LHCN-M2 (cell line): ENCODE measurements at regions not wholly inside any gene's neighbourhood (a gene's known extent, or its start where the extent isn't known, plus 50 kb on each side); places are given as distances from the start of the nearest gene placed in this dataset.
A peak's percentile ranks its signal among the peaks of the same experiment; 100 is the strongest.

Source experiments
- DNase-seq: peaks from one replicate; pipeline ENCODE4 v3.0.0-alpha.2; 2012; ENCODE audit warnings: low read depth

DNA sequence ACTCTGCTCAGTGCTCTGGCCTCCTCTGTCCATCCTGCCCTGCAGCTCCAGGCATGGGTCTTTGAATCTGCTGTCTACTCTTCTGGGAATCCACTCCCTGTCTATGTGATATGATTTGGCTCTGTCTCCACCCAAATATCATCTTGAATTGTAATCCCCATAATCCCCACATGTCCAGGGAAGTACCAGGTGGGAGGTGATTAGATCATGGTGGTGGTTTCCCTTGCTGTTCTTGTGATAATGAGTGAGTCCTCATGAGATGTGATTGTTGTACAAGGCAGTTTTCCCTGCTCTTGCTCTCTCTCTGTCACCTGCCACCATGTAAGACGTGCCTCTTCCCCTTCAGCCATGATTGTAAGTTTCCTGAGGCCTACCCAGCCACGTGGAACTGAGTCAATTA is 881.8 kb upstream of the ID2 start:
- DNase-seq = no peak

DNA sequence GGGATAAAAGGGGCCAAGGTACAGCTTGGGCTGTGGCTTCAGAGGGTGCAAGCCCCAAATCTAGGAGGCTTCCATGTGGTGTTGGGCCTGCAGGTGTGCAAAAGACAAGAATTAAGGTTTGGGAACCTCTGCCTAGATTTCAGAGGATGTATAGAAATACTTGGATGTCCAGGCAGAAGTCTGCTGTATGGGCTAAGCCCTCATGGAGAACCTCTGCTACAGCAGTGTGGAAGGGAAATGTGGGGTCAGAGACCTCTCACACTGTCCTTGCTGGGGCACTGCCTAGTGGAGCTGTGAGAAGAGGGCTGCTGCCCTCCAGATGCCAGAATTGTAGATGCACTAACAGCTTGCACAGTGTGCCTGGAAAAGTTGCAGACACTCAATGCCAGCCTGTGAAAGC is 880.6 kb upstream of the ID2 start:
- no peak for DNase-seq

DNA sequence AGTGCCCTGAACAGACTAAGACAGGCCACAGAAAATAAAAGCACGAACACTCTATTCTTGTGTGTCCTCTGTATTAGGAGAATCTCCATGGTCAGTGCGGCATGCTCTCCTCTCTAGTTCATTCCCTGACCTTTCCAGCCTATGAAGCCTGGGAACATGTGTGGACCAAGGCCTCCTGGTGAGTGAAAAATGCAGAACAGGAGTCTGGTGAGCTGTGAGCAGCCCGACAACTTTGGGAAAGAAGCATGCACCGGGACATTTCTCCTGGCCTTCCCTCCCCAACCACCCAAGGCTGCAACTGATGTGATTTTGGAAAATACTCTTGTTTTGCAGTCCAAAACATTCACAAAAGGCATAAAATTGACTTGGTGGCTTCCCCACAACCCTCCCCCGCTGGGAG is 878.3 kb upstream of the ID2 start:
- DNase-seq = no peak

DNA sequence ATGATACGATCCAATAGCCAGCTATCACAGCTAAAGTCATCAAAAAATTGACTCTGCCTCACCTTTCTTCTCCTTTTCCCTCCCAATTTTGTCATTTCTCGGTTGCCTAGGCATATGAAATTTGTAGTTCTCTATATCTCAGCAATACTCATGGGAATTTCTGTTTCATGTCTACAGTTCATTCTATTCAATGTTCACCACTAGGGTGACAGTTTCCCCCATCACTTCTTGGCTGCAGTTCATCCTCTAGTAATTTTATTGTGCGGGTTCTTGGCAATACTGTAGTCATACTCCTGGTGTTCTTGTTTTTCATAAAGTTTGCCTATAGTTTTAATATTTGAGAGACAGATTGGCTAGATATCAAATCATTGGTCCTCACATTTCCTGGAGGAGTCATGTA is 872.2 kb upstream of the ID2 start:
- DNase-seq = no peak

DNA sequence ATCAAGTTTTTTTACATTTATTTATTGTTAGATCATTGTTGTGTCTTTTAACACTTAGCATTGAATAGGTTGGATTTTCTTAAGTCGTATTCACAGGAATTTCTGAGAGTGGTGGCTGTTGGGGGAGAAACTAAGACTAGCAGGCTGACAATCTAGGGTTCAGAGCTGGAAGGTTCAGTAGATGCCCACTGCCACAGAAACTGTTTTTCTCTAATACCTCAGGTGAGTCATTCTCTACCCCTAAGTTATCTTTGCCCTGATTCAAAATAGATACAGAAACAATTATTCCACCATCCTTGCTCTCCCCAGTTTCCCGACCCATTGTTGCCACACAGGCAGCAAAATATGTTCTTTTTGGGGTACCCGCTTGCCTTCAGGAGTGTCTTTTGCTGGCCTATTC is 870.8 kb upstream of the ID2 start:
- DNase-seq = no peak

DNA sequence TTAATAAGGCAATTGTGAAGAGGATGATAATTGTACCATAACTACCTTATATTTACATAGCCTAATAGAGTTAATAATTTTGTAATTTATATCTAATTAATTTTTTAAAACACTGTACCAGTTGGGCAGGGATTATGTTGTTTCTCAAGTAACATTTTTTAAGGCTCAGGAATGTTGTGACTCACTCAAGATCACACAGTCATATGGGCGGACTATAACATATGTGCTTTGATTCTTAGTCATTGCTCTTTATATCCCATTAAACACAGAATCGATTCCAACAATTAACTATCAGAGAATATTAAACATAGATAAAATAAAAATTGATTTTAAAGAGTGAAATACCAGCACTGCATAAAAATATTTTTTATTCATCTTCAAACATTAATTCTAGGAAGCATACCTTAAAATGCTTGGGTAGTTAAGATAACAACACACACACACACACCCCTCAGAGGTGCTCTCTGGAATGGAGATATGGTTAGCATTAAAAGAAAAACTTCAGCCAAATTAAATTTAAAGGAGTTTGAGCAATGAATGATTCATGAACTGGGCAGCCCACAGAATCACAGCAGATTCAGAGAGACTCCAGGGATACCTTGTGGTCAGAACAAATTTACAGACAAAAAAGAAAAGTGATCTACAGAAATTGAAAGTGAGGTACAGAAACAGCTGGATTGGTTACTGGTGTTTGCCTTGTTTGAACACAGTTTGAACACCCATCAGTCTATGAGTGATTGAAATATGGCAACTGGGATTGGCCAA is 869.4 kb upstream of the ID2 start:
- DNase-seq = peak; percentile 90

DNA sequence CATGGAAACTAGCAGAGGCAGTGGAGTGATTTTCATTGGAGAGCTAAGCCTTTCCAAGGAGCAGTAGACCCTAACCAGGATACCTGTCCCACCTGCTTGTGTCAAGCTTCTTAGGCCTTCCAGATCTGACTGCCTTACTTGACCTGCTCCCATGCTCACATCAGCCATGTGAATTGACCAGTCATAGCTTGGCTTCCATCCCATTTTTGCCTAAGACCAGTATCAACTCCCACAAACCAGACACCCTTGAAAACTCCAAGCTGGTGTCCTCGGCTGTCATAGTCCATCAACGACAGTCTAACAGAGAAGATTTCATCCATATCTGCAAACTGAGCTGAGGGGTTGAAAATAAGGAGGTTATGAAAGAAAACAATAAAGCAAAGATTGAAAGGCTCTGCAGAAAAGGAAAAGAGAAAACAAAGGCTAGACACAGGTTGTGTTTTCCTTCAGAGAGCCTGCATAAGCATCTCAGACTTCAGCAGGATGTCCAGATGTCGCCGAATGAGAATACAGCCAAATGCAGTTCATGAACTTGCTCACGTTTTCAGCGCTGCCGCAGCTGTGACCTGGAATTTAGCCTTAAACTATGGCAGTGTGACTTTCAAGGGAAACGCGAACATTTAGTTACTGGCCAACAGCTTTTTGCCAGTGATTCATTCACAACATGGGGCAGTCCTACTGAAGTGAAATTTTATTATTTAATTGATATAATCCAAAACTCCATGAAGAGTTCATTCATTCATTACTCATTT is 868.1 kb upstream of the ID2 start:
- DNase-seq = peak; percentile 20

DNA sequence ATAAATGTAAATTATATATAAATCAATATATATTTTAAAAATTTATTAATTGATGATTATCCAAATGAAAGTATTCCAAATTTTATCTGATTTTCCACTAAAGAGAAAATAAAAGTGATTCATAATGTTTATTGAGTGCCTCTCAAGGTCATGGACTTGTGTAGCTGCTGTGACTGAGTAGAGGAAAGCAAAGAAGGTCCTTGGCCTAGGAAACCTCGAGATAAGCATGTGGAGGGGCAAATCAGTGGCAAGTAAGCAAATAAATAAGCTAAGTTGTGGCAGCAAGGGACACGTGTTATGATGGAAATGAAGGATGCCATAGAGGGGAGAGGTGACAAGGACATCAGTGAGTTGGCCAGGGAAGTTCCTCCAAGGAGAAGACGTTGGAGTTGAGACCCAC is 866.1 kb upstream of the ID2 start:
- DNase-seq = no peak

DNA sequence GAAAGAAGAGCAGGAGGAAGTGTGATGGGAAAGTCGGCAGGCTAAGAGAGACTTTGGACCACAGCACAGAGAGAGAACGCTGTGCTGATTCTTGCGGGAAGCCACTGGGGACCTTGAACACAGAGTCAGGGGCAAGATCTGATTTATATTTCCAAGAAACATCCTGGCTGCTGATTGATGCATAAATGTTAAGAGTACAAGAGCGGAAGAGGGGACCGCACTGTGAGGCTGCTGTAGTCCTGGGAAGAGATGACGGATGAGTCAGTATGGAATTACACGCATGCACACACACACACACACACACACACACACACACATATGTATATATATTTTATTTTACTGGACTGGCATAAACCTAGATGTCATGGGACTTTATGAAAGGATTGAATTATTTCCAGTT is 865.6 kb upstream of the ID2 start:
- DNase-seq = no peak

DNA sequence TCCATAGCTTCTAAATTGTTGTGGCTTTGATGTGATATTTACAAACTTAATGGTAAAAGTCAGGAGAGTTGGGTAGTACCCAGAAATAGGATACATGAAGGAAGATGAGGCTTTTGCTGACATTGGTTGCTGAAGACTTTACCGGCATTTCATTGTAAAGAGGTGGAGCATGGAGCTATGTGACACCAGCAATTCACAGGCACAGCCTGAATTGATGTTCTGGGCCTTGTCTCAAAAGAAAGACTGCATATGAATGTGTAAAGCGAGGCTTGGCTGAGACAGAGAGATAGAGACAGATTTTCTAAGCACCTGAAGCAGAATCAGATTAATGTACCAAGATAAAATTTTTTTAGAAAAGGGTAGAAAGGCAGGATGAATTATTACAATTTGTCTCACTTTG is 864.9 kb upstream of the ID2 start:
- no peak for DNase-seq

DNA sequence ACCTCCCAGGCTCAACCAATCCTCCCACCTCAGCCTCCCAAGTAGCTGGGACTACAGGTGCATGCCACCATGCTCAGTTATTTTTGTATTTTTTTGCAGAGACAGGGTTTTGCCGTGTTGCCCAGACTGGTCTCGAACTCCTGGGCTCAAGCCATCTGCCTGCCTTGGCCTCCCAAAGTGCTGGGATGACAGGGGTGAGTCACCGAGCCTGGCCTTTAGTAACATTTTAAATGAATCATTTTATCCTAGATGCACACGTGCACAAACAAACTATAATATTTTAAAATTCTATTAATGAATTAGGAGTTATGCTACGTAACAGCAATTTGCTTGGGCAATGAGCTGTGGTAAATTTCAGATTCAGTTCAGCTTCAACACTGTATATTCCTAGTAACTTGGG is 862.5 kb upstream of the ID2 start:
- DNase-seq = peak; percentile 21

DNA sequence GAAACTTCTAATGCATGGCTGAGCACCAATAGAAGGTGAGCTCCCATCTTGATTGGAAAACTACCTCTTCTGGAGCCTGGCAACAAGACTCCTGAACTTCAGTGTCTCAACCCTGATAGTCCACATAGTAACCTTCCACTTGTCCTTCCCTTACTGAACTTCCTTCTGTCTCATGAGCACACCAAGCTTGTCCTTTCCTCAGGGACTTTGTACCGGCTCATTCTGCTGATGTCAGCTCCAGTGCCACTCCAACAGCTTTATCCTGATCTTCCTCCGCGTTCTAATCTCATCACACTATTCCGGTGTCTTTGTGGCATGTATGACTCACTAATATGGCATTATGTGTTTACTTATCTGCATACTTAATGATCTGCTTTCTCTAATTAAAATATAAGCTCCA is 862.0 kb upstream of the ID2 start:
- no peak for DNase-seq

DNA sequence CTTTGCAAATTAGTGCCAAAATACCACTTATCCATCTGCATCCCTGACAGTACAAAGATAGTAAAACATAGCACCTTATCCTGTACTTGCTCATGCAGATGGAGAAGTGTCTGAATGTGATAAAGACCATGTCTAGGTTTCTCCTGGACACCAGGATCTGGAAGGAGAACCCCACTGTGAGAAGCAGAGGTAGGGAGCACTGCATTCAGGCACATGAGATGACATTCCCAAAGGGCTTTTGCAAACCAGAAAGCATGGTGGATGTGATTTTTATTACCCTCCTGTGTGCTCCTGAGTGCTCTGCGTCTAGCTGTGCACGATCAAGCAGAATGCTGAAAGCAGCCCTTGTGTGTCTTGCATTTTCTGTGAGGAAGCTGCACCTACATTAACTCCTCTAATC is 857.6 kb upstream of the ID2 start:
- no peak for DNase-seq

DNA sequence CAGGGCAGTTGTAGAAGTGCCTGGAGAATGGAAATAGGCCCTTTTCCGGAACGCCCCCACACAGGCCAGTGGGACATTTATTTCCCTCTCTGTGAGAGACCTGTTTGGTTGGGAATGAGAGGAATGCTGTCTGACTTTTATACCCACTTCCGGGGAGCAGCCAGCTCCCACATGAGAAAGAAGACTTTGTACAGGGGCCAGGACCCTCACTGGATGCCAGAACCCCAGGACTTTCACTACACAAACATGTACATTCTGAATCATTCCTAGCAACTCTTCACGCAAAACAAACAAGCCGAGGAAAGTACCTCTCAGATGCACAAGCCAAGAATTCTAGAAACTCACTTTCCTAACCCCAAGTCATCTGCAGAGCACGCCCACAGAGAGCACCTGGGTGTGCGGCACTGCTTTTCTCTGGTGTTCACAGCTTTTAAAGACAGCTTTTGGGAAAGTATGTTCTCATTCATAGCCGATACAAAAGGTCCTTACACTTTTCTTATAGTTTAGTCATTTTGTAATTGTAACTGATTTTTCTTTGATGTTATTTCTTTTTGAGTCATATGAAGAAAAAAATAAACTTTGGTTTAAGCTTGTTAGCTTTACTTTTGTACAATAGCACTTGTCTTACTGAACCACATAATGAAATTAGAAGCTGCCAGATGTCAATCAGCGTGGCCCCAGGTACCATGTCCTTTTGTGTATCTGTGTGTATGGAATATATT is 856.1 kb upstream of the ID2 start:
- peak; percentile 58 for DNase-seq

DNA sequence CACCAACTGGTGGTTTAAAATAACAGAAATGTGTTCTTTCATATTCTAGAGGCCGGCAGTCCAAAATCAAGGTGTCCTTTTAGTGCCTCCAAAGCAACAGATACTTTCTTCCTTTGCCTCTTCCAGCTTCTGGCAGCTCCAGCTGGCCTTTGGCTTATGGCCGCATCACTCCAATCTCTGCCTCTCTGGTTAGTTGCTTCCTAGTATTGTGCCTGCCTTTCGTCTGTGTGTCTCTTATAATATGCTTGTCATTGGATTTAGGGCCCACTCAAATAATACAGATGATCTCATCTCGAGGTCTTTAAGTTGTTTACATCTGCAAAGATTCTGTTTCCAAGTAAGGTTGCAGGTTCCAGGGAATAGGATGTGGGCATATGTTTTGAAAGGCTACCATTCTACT is 855.2 kb upstream of the ID2 start:
- no peak for DNase-seq

DNA sequence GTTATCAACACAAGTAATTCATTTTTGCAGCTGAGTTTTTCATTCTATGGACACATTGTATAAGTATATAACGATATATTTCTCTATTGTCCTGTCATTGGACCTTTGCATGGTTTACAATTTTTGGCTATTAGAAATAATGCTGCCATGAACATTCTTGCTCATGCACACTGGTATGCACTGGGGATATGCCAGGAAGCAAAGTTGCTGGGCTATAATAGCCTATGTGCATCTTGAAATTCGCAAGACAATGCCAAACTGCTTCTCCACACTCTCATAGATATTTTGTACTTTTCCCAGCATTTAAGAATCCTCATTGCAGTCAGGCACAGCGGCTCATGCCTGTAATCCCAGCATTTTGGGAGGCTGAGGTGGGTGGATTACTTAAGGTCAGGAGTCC is 852.6 kb upstream of the ID2 start:
- no peak for DNase-seq

DNA sequence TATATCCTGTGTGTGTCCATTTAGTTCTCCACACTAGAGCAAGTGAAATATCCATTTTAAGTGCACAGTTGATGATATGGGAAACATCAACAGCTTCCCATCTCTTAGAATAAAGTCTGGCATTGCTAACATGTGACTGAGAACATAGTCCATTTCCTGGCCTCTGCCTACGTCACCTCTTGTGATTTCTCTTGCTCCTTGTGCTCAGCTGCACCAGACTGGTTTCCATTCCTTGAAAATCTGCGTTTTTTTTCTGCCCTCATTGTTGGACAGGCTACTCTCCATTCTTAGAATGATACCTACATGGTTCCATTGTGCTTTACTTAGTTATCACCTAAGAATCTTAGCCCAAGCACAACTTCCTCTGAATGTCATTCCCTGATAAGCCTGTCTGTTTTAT is 851.2 kb upstream of the ID2 start:
- DNase-seq = no peak

DNA sequence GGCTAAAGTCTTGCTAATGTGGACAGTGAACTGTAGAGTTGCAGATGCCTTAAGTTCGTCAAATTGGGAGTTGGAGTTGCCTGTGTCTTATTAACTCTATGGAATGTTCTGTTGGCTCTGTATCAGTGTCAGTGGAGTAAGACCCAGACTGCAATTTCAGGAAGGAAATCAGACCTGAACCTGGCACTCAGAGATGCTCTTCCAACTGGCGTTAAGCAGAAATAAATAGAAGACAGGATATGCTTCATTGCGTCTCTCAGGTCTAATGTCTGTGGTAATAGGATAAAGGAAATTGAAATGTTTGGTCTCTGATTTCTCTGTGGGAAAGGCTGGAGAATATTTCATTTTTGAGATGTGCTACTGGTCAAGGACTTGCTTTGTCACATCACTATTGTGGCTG is 846.7 kb upstream of the ID2 start:
- no peak for DNase-seq

DNA sequence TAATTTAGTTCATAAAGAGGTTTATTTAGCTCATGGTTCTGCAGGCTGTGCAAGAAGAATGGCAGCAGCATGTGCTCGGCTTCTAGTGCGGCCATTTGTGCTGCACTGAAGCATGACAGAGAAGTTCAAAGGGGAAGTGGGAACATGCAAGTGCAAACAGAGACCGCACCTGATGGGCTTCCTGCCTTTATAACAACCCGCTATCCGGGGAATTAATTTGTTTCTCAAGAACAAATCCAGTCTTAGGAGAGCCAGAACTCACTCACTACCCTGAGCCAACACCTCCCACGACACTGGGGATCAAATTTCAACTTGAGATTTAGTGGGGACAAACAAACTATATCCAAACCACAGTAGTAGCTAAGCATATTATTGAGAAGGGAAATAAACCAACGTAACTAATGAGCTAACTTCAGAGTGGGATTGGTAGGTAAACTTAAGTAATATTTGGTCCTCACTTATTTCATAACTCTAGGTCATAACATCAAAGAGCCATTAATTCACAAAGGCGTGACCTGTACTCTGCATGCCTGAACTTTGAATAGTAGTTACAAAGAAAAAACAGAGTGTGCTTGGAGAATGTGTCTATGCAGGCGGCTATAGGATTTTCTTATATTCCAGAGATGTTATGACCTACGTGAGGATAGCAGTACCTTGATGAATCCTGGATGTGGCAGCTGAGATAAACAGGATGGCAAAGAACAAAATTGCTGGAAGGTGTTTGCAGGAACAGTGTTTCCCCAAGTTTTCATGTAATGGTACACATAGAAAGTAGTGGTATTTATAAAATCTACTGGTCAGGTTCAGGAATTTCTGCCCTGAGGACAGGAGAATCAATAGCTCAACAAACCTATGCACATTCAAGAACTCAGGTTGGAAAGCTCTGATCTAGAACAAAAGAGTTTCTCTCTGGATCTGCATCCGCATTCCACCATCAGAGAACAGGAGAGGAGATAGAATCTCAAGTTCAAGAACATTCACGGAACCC is 845.9 kb upstream of the ID2 start:
- DNase-seq = no peak

DNA sequence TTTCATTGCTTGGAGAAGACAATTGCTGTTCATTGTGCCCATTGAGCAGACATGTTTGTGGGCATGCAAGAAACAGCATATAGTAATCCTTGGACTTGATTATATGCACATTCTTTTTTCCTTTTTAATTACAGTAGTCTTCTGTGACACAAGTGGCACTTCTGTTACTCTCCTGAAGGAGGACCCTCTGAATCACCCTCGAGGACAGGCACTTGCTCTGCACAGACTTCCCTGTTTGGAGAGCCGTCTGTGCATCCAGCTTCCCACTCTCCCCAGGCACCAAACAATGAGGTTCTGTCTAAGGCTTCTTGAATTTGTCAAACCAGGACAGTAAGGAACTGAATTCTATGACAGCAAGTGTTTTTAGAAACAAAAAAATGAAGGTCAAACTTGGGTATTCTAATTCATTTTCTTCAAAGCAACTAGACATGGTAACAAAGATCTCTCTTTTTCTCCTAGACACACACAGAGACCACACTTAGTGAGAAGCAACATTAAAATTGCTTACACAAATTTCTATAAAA is 844.6 kb upstream of the ID2 start:
- no peak for DNase-seq

DNA sequence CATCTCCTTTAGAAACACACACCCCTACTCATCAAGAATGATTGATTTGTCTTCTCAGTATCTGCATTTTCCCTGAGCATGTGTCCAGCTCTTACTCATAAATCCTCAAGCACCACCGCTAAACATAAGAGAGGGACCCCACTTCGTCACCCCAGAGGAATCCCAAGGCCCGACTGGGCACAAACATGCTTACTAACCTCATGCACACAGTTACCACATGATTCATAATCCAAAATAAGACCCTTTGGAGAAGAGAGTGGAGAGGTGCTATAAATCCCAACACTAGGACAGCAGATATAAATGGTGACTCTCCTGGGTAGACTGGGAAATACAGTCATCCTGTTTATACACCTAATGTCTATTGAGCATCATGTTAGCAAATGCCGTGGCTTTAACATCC is 843.2 kb upstream of the ID2 start:
- DNase-seq = no peak
